BJ (cell line): ENCODE measurements at regions not wholly inside any gene's neighbourhood (a gene's known extent, or its start where the extent isn't known, plus 50 kb on each side); places are given as distances from the start of the nearest gene placed in this dataset.

Experiments
- CTCF ChIA-PET: fragments of 350-600 bp; formaldehyde crosslinking; extraction: SDS; loops from one replicate; lab custom pipeline; 2021; ENCODE audit warnings: antibody characterized with exemption, inconsistent platforms; lab: Yijun Ruan, JAX
- POLR2A ChIA-PET: fragments of 300-600 bp; sonication (Branson Sonifier 250); formaldehyde crosslinking; extraction: SDS; loops from one replicate; lab custom pipeline; 2021; ENCODE audit warnings: antibody characterized with exemption; lab: Charles Lee
- DNase-seq: peaks from one replicate; pipeline ENCODE4 v3.0.0-alpha.2; 2011; ENCODE audit warnings: low read depth
- H3K27me3 ChIP-seq: 2 replicates; pipeline ENCODE4 v1.6.0; 2011; ENCODE audit warnings: low read length; ENCODE audit not compliant: control insufficient read depth, insufficient read depth
- H3K36me3 ChIP-seq: 2 replicates; pipeline ENCODE4 v1.5.1; 2011; ENCODE audit warnings: low read length; ENCODE audit not compliant: control insufficient read depth, insufficient read depth
- H3K4me3 ChIP-seq: 2 replicates; pipeline ENCODE4 v1.5.1; 2011; ENCODE audit warnings: low read depth, mild to moderate bottlenecking, control low read depth, low read length
- CTCF ChIP-seq: IDR thresholded peaks from 2 replicates; pipeline ENCODE4 v1.5.1; 2011; ENCODE audit warnings: low read depth, mild to moderate bottlenecking, control low read depth, inconsistent platforms, low read length, moderate library complexity; ENCODE audit not compliant: insufficient read depth

- no peaks in the 10 kb centered on the region for H3K36me3 ChIP-seq
- no peak overlapping the region for H3K4me3 ChIP-seq
- DNase-seq: no peak
- TF ChIP-seq CTCF: no peak
- ChIA-PET CTCF (no interaction called here), POLR2A (no interaction called here)
- no peaks in the 10 kb centered on the region for H3K27me3 ChIP-seq
Measured at GRCh38 chr2:194730266-194730665, 926.8 kb upstream of the SLC39A10 start.

GRCh38 chr2:194725169-194725568 lies 931.9 kb upstream of the SLC39A10 start:
- POLR2A ChIA-PET: no interaction called here
- no peaks in the 10 kb centered on the region for H3K27me3 ChIP-seq
- no peaks in the 10 kb centered on the region for H3K36me3 ChIP-seq
- CTCF ChIA-PET: interaction anchor here (0.5 kb wide), 1 partner anchor 364 kb away, joined by 4 read pairs; no protein-coding TSS in a partner anchor
- no peak for TF ChIP-seq CTCF
- no peak overlapping the region for H3K4me3 ChIP-seq
- DNase-seq: no peak

- Histone ChIP-seq H3K36me3 (no peaks in the 10 kb centered on the region), H3K4me3 (no peak overlapping the region), H3K27me3 (no peaks in the 10 kb centered on the region)
- DNase-seq: no peak
- ChIA-PET POLR2A (no interaction called here), CTCF (no interaction called here)
- TF ChIP-seq CTCF: no peak
Measured at GRCh38 chr2:194723446-194723845, 933.6 kb upstream of the SLC39A10 start.

- TF ChIP-seq CTCF: no peak
- ChIA-PET POLR2A (no interaction called here), CTCF (no interaction called here)
- Histone ChIP-seq H3K27me3 (no peaks in the 10 kb centered on the region), H3K36me3 (no peaks in the 10 kb centered on the region), H3K4me3 (no peak overlapping the region)
- no peak for DNase-seq
Measured at GRCh38 chr2:194721227-194721626, 935.8 kb upstream of the SLC39A10 start.

GRCh38 chr2:194720462-194720861 lies 936.6 kb upstream of the SLC39A10 start:
- CTCF ChIA-PET: no interaction called here
- Histone ChIP-seq H3K4me3 (no peak overlapping the region), H3K36me3 (no peaks in the 10 kb centered on the region), H3K27me3 (no peaks in the 10 kb centered on the region)
- POLR2A ChIA-PET: no interaction called here
- DNase-seq: no peak
- no peak for TF ChIP-seq CTCF
